ENCODE measurements at regions not wholly inside any gene's neighbourhood (a gene's known extent, or its start where the extent isn't known, plus 50 kb on each side); places are given as distances from the start of the nearest gene placed in this dataset.
"Not testable (repeated sequence)": the region's sequence is repeated elsewhere in the genome, so short reads cannot be mapped to it uniquely, and the experiment has no call there.

DNA sequence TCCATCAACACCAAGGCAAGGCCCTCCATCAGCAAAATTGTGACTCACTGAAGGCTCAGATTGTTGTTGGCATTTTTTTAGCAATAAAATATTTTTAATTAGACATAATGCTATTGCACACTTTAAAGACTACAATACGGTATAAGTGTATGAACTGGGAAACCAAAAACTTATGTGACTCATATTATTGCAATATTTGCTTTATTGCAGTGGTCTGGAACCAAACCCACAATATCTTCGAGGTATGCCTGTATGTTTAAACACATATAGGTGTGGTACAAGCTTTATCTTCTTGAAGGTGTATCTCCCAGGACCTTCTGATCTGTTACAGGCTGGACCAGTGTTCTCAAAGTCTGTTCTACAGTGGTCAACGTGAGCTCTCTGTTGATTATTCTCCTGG is 142.3 kb upstream of the FNDC3A start:
- Histone ChIP-seq H3K4me3 (replicated peaks; ENCODE audit: insufficient read depth, low read length) (no peak overlapping the region), H3K27ac (replicated peaks) (no peak overlapping the region), H3K27me3 (ENCODE audit: insufficient read depth, poor library complexity, severe bottlenecking) (no peaks in the 10 kb centered on the region)
- TF ChIP-seq SPI1 (IDR thresholded peaks at IDR 0.05; ENCODE audit: borderline replicate concordance, low read depth) = no peak
- TF ChIP-seq, protein P1, sequence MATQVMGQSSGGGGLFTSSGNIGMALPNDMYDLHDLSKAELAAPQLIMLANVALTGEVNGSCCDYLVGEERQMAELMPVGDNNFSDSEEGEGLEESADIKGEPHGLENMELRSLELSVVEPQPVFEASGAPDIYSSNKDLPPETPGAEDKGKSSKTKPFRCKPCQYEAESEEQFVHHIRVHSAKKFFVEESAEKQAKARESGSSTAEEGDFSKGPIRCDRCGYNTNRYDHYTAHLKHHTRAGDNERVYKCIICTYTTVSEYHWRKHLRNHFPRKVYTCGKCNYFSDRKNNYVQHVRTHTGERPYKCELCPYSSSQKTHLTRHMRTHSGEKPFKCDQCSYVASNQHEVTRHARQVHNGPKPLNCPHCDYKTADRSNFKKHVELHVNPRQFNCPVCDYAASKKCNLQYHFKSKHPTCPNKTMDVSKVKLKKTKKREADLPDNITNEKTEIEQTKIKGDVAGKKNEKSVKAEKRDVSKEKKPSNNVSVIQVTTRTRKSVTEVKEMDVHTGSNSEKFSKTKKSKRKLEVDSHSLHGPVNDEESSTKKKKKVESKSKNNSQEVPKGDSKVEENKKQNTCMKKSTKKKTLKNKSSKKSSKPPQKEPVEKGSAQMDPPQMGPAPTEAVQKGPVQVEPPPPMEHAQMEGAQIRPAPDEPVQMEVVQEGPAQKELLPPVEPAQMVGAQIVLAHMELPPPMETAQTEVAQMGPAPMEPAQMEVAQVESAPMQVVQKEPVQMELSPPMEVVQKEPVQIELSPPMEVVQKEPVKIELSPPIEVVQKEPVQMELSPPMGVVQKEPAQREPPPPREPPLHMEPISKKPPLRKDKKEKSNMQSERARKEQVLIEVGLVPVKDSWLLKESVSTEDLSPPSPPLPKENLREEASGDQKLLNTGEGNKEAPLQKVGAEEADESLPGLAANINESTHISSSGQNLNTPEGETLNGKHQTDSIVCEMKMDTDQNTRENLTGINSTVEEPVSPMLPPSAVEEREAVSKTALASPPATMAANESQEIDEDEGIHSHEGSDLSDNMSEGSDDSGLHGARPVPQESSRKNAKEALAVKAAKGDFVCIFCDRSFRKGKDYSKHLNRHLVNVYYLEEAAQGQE (IDR thresholded peaks at IDR 0.05; ENCODE audit: insufficient replicate concordance, low read depth) = no peak
- TF ChIP-seq GABPA (IDR thresholded peaks at IDR 0.05; ENCODE audit: low read depth) = no peak
- TF ChIP-seq, protein P2, sequence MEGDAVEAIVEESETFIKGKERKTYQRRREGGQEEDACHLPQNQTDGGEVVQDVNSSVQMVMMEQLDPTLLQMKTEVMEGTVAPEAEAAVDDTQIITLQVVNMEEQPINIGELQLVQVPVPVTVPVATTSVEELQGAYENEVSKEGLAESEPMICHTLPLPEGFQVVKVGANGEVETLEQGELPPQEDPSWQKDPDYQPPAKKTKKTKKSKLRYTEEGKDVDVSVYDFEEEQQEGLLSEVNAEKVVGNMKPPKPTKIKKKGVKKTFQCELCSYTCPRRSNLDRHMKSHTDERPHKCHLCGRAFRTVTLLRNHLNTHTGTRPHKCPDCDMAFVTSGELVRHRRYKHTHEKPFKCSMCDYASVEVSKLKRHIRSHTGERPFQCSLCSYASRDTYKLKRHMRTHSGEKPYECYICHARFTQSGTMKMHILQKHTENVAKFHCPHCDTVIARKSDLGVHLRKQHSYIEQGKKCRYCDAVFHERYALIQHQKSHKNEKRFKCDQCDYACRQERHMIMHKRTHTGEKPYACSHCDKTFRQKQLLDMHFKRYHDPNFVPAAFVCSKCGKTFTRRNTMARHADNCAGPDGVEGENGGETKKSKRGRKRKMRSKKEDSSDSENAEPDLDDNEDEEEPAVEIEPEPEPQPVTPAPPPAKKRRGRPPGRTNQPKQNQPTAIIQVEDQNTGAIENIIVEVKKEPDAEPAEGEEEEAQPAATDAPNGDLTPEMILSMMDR (IDR thresholded peaks at IDR 0.05; ENCODE audit: insufficient read depth, low read length) = no peak
- no peak for TF ChIP-seq POLR2AphosphoS5 (IDR thresholded peaks at IDR 0.05; ENCODE audit: low read depth)
- DNase-seq (ENCODE audit: low read depth in 1 of 2, low spot score in 1 of 2) = no peak

DNA sequence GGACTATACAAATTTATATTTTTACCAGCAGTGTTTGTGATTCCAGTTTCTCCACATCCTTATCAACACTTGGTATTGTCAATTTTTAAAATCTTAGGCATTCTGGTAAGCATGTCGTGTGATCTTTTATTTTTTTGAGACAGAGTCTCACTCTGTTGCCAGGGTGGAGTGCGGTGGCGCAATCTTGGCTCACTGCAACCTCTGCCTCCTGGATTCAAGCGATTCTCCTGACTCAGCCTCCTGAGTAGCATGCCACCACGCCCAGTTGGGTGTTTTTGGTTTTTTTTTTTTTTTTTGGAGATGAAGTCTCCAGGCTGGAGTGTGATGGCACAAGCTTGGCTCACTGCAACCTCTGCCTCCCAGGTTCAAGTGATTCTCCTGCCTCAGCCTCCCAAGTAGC is 140.4 kb upstream of the FNDC3A start:
- not testable (repeated sequence) for H3K27ac ChIP-seq (replicated peaks); DNase-seq (ENCODE audit: low read depth in 1 of 2, low spot score in 1 of 2)

DNA sequence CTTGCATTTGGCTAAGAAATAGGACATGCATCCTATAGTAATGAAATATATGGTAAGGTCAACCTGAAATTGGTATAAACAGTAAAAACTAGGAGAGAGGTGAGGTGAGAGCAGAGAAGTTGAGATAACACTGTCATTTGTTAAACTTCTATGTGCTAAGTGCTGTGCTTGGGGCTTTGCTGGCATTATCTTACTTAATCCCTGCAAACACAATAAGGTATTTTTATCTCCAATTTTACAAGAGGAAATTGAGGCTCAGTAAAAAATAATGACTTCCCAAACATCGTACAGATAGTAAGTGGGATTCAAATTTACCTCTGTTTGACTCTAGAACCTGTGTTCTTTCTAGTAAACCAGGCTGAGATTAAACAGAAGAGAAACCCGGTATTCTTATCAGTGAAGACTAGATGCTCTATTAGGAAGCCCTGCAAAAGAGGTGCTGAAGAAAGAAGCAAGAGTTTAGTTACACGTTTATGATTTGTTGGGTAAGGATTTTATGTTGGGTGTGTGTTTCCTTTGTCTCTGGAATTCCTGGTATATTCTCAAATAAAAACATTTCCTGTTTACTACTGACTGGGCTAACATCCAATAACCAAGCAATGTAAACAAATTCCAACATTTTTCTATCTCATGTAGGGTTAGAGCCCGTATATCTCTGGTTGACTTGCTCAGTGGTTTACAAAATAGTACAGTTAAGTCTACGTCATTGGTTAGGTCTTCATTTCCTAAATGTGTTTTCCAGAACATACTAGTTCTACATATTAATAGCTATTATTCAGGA is 137.3 kb upstream of the FNDC3A start:
- no peak overlapping the region for H3K27ac ChIP-seq (replicated peaks)
- DNase-seq (ENCODE audit: low read depth in 1 of 2, low spot score in 1 of 2) = no peak
- TF ChIP-seq, protein P2 (IDR thresholded peaks at IDR 0.05; ENCODE audit: insufficient read depth, low read length) = no peak
- no peak for TF ChIP-seq GABPA (IDR thresholded peaks at IDR 0.05; ENCODE audit: low read depth)
- no peak for TF ChIP-seq SPI1 (IDR thresholded peaks at IDR 0.05; ENCODE audit: borderline replicate concordance, low read depth)
- TF ChIP-seq POLR2AphosphoS5 (IDR thresholded peaks at IDR 0.05; ENCODE audit: low read depth) = no peak
- TF ChIP-seq, protein P1 (IDR thresholded peaks at IDR 0.05; ENCODE audit: insufficient replicate concordance, low read depth) = no peak

More for the DNA sequence above, 140.4 kb upstream of the FNDC3A start:
- not testable (repeated sequence) for H3K27me3 ChIP-seq (ENCODE audit: insufficient read depth, poor library complexity, severe bottlenecking); H3K4me3 ChIP-seq (replicated peaks; ENCODE audit: insufficient read depth, low read length)

DNA sequence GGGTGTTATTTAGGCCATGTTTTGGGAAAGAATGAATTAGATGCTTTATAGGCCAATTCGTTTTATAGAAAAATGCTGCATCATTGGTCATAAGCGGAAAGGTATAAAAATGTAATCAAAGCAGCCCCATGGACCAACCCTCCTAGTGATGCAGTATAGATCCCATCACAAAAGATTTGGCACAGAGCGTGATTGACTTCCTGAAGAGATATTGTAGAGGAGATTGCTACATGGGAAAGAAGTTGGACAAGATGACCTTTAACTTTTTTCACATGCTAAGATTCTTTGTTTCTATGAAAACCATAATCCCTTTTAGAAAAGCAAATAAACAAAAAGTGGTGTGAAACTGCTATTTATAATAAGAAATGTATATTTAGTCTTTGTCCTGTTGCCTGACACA is 136.5 kb upstream of the FNDC3A start:
- H3K4me3 ChIP-seq (replicated peaks; ENCODE audit: insufficient read depth, low read length) = no peak overlapping the region
- TF ChIP-seq, protein P2 (IDR thresholded peaks at IDR 0.05; ENCODE audit: insufficient read depth, low read length) = no peak
- TF ChIP-seq, protein P1 (IDR thresholded peaks at IDR 0.05; ENCODE audit: insufficient replicate concordance, low read depth) = no peak
- no peak for TF ChIP-seq SPI1 (IDR thresholded peaks at IDR 0.05; ENCODE audit: borderline replicate concordance, low read depth)
- TF ChIP-seq POLR2AphosphoS5 (IDR thresholded peaks at IDR 0.05; ENCODE audit: low read depth) = no peak
- no peak for TF ChIP-seq GABPA (IDR thresholded peaks at IDR 0.05; ENCODE audit: low read depth)
- H3K27ac ChIP-seq (replicated peaks) = no peak overlapping the region
- DNase-seq (ENCODE audit: low read depth in 1 of 2, low spot score in 1 of 2) = no peak
- no peaks in the 10 kb centered on the region for H3K27me3 ChIP-seq (ENCODE audit: insufficient read depth, poor library complexity, severe bottlenecking)

More for the DNA sequence above, 137.3 kb upstream of the FNDC3A start:
- Histone ChIP-seq H3K4me3 (replicated peaks; ENCODE audit: insufficient read depth, low read length) (no peak overlapping the region), H3K27me3 (ENCODE audit: insufficient read depth, poor library complexity, severe bottlenecking) (no peaks in the 10 kb centered on the region)

All from HL-60 (cell line).